WTC11 (cell line): ENCODE measurements at regions not wholly inside any gene's neighbourhood (a gene's known extent, or its start where the extent isn't known, plus 50 kb on each side); places are given as distances from the start of the nearest gene placed in this dataset.

Experiments
- ATF1 ChIP-seq: sonication (generic); formaldehyde crosslinking; IDR thresholded peaks from 2 replicates; pipeline ENCODE4 v1.8.1; 2023; ENCODE audit warnings: mild to moderate bottlenecking, moderate library complexity, missing genetic modification reagents
- E2F4 ChIP-seq: sonication (generic); formaldehyde crosslinking; IDR thresholded peaks from 2 replicates; pipeline ENCODE4 v1.8.1; 2022; ENCODE audit warnings: low read depth, mild to moderate bottlenecking, moderate library complexity, missing genetic modification reagents, borderline replicate concordance
- ESRRA ChIP-seq: sonication (generic); formaldehyde crosslinking; IDR thresholded peaks from 2 replicates; pipeline ENCODE4 v1.8.1; 2022; ENCODE audit warnings: mild to moderate bottlenecking, missing genetic modification reagents, borderline replicate concordance
- PRDM15 ChIP-seq: sonication (generic); formaldehyde crosslinking; IDR thresholded peaks from 2 replicates; pipeline ENCODE4 v1.8.0; 2022; ENCODE audit warnings: missing genetic modification reagents
- STAT6 ChIP-seq: sonication (generic); formaldehyde crosslinking; conservative IDR thresholded peaks from 2 replicates; pipeline ENCODE4 v1.8.1; 2023; ENCODE audit warnings: mild to moderate bottlenecking, low read depth, missing genetic modification reagents, moderate library complexity
- TCF7 ChIP-seq: sonication (generic); formaldehyde crosslinking; IDR thresholded peaks from 2 replicates; pipeline ENCODE4 v1.8.0; 2022; ENCODE audit warnings: mild to moderate bottlenecking, low read depth, missing genetic modification reagents, moderate library complexity
- USF2 ChIP-seq: sonication (generic); formaldehyde crosslinking; IDR thresholded peaks from 2 replicates; pipeline ENCODE4 v1.8.1; 2023; ENCODE audit warnings: mild to moderate bottlenecking, missing genetic modification reagents, moderate library complexity
- TF ChIP-seq, protein P1 (sequence below): fragments of 200-600 bp; IDR thresholded peaks from 2 replicates; pipeline ENCODE4 v1.8.0; 2022; ENCODE audit warnings: antibody characterized with exemption

DNA sequence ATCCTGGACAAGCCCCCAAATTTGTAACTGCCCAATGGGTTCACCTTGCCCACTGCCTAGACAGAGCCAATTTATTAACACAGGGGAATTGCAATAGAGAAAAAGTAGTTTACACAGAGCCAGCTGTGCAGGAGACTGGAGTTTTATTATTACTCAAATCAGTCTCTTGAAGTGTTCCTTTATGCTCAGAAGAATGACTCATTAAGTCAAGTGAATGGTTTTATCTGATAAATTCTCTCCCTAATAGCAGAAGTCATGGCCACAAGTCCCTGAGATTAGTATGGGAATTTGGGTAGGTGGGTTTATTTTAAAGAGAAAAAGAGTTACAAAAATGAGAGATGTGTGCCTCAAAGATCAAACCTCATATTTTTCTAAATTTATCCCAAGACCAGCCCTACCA lies 122.8 kb upstream of the NUDT4 start:
- TF ChIP-seq, protein P1, sequence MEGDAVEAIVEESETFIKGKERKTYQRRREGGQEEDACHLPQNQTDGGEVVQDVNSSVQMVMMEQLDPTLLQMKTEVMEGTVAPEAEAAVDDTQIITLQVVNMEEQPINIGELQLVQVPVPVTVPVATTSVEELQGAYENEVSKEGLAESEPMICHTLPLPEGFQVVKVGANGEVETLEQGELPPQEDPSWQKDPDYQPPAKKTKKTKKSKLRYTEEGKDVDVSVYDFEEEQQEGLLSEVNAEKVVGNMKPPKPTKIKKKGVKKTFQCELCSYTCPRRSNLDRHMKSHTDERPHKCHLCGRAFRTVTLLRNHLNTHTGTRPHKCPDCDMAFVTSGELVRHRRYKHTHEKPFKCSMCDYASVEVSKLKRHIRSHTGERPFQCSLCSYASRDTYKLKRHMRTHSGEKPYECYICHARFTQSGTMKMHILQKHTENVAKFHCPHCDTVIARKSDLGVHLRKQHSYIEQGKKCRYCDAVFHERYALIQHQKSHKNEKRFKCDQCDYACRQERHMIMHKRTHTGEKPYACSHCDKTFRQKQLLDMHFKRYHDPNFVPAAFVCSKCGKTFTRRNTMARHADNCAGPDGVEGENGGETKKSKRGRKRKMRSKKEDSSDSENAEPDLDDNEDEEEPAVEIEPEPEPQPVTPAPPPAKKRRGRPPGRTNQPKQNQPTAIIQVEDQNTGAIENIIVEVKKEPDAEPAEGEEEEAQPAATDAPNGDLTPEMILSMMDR, result no peak
- TF ChIP-seq STAT6 (CRISPR knock-in tag) (no peak), PRDM15 (CRISPR knock-in tag) (no peak), ATF1 (no peak), TCF7 (CRISPR knock-in tag) (no peak), ESRRA (CRISPR knock-in tag) (no peak), USF2 (CRISPR knock-in tag) (no peak), E2F4 (CRISPR knock-in tag) (no peak)
